Mesothelial cell of epicardium (in vitro differentiated cells): ENCODE measurements at regions not wholly inside any gene's neighbourhood (a gene's known extent, or its start where the extent isn't known, plus 50 kb on each side); places are given as distances from the start of the nearest gene placed in this dataset.

Source experiments
- DNase-seq, 2 experiments: peaks; one replicate each; pipeline ENCODE4 v3.0.0; 2021; ENCODE audit warnings: low spot score in 2 of 2; ENCODE audit not compliant: unreplicated experiment in 2 of 2
- H3K27ac Mint-ChIP-seq: 2 replicates; pipeline ENCODE4 v1.8.0; 2021; ENCODE audit warnings: mixed read lengths
- H3K27me3 Mint-ChIP-seq: 2 replicates; pipeline ENCODE4 v1.8.0; 2021; ENCODE audit warnings: low read depth, mixed read lengths
- H3K36me3 Mint-ChIP-seq: 2 replicates; pipeline ENCODE4 v1.8.0; 2021; ENCODE audit warnings: mixed read lengths
- H3K4me1 Mint-ChIP-seq: 2 replicates; pipeline ENCODE4 v1.8.0; 2021; ENCODE audit warnings: mixed read lengths
- H3K4me3 Mint-ChIP-seq: 2 replicates; pipeline ENCODE4 v1.8.0; 2021; ENCODE audit warnings: mild to moderate bottlenecking, moderate library complexity, mixed read lengths
- H3K9me3 Mint-ChIP-seq: 2 replicates; pipeline ENCODE4 v1.8.0; 2021; ENCODE audit warnings: mixed read lengths
- TF ChIP-seq, protein P1 (sequence below): fragments of 200-600 bp; sonication (generic); IDR thresholded peaks from one replicate; pipeline ENCODE4 v1.5.0; 2021; ENCODE audit warnings: antibody characterized with exemption; ENCODE audit not compliant: unreplicated experiment

DNA sequence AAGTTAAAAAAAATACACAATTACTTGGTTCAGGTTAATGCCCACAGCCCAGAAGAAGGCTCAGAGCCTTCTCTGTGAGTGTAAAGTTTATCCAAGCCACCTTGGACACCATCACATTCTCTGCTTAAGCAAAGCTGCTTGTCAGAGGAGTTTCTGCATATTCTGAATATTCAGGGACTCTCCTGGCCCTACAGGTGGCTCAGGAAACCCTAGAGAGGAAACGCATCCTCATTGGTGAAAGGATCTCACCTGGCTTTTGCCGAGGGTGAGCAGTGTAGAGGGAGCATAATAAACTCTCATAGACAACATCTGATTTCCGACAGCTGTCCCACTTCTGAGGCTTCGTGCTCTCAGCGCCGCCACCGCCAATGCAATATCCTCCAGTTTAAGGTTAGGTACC lies 239.9 kb upstream of the TSHZ3 start:
- Mint-ChIP-seq H3K36me3 (no peaks in the 10 kb centered on the region), H3K9me3 (peaks cover 8% of the 10 kb centered on the region), H3K27me3 (peaks cover 9% of the 10 kb centered on the region), H3K4me1 (peaks cover 12% of the 10 kb centered on the region), H3K4me3 (no peak overlapping the region), H3K27ac (no peak overlapping the region)
- DNase-seq, result no peak
- TF ChIP-seq, protein P1, sequence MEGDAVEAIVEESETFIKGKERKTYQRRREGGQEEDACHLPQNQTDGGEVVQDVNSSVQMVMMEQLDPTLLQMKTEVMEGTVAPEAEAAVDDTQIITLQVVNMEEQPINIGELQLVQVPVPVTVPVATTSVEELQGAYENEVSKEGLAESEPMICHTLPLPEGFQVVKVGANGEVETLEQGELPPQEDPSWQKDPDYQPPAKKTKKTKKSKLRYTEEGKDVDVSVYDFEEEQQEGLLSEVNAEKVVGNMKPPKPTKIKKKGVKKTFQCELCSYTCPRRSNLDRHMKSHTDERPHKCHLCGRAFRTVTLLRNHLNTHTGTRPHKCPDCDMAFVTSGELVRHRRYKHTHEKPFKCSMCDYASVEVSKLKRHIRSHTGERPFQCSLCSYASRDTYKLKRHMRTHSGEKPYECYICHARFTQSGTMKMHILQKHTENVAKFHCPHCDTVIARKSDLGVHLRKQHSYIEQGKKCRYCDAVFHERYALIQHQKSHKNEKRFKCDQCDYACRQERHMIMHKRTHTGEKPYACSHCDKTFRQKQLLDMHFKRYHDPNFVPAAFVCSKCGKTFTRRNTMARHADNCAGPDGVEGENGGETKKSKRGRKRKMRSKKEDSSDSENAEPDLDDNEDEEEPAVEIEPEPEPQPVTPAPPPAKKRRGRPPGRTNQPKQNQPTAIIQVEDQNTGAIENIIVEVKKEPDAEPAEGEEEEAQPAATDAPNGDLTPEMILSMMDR, result no peak

DNA sequence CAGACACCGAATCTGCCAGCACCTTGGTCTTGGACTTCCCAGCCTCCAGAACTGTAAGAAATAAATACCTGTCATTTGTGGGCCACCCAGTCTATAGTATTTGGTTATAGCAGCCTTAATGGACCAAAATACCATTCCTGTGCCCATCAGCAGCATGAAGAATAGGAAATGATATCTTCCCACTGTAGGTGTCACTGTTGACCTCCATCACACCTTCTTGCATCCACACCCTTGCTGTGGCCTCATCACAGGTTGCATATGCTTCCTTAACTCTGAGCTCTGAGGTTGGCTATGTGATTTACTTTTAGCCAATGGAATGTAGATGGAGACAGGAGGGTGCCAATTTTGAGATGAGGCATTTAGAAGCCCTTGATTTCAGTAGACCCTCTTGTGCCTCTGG lies 242.0 kb upstream of the TSHZ3 start:
- Mint-ChIP-seq H3K27me3 (peaks cover 9% of the 10 kb centered on the region), H3K4me1 (peaks cover 24% of the 10 kb centered on the region), H3K4me3 (no peak overlapping the region), H3K27ac (no peak overlapping the region), H3K9me3 (peaks cover 8% of the 10 kb centered on the region), H3K36me3 (no peaks in the 10 kb centered on the region)
- TF ChIP-seq, protein P1, result no peak
- DNase-seq, result no peak

DNA sequence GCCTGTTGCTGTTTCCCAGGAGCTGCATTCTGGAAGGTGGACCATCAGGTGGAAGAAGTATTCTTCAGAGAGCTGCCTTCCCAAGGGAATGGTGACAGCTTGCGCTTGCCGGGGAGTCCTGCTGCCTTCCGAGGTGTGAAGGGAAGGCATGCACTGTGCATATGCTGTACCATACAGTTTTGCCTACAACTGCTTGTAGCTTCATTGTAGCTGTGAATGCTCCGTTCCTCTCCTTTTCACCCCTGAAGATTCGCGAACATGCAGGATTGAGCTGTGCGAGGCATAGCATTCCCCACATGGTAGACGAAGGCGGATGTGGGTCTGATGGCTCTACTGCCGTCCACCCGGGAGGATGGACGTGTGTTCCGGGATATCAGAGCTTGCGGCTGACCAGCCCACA lies 243.2 kb upstream of the TSHZ3 start:
- no peak overlapping the region for H3K27ac Mint-ChIP-seq
- H3K9me3 Mint-ChIP-seq, result peaks cover 8% of the 10 kb centered on the region
- H3K4me3 Mint-ChIP-seq, result no peak overlapping the region
- H3K27me3 Mint-ChIP-seq, result peaks cover 9% of the 10 kb centered on the region
- no peaks in the 10 kb centered on the region for H3K36me3 Mint-ChIP-seq
- TF ChIP-seq, protein P1, result no peak
- no peak for DNase-seq
- H3K4me1 Mint-ChIP-seq, result peaks cover 19% of the 10 kb centered on the region

DNA sequence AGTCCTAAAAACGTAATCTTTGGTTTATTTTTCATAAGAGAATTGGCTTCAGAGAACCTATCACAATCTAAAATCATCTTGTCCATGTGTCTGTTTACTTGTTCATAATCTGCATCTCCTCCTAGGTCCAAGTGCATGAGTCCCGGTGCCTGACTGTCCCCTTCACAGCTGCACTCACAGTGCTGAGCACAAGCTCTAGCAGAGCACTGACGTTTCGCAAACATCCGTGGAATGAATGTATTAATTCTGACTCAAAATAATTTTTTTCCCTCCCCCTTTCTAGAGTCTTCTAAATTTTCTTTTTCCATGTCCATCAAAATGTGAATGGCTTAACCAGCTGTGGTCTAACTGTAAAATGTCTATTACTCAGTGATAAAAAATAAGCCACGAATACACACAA lies 245.5 kb upstream of the TSHZ3 start:
- H3K27ac Mint-ChIP-seq, result no peak overlapping the region

DNA sequence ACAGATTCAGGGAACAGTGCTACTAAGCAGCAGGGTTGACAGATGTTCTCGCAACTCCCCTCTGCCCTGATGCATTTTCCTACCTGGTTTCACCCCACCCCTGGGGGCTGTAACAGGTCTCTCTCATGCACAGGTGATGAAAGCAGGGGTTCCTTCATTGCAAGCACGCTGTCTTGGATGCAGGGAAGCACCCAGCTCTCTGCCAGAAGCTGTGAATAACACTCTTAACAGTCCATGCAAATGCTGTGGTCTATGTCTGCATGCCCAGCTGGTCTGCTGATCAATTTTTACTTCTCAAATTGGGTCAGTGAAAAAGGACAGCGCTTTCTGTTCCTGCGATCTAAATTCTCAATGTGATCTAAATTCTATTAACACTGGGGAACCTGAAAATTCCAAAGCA lies 246.3 kb upstream of the TSHZ3 start:
- H3K4me3 Mint-ChIP-seq, result no peak overlapping the region

More for the DNA sequence above, 245.5 kb upstream of the TSHZ3 start:
- Mint-ChIP-seq H3K36me3 (no peaks in the 10 kb centered on the region), H3K27me3 (peaks cover 9% of the 10 kb centered on the region), H3K4me3 (no peak overlapping the region), H3K4me1 (peaks cover 21% of the 10 kb centered on the region), H3K9me3 (peaks cover 8% of the 10 kb centered on the region)
- no peak for DNase-seq
- TF ChIP-seq, protein P1, result no peak

DNA sequence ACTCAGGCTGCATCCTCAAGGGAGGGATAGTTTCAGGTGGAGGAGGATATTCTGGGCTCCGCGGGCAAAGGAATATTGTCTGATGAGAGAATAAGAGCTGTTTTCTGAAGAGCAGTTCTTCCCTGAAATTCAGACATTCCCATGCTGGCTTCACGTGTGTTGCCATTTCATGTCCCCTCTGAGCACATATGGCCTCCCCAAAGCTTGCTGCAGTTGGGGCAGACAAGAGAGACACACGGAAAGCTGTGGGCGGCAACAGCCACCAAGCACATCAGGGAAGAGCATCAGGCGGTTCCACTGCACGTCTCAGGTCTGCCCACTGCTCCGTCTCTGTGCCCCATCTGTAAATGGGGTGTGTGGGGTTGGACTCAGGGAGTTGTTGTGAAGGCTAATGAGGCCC lies 247.5 kb upstream of the TSHZ3 start:
- TF ChIP-seq, protein P1, result no peak
- Mint-ChIP-seq H3K4me1 (peaks cover 40% of the 10 kb centered on the region), H3K4me3 (no peak overlapping the region), H3K27ac (no peak overlapping the region), H3K9me3 (no peaks in the 10 kb centered on the region), H3K27me3 (peaks cover 3% of the 10 kb centered on the region), H3K36me3 (no peaks in the 10 kb centered on the region)
- DNase-seq, result no peak

More for the DNA sequence above, 246.3 kb upstream of the TSHZ3 start:
- DNase-seq, result no peak
- Mint-ChIP-seq H3K9me3 (peaks cover under 1% of the 10 kb centered on the region), H3K4me1 (peaks cover 29% of the 10 kb centered on the region), H3K27me3 (peaks cover 3% of the 10 kb centered on the region), H3K27ac (no peak overlapping the region), H3K36me3 (no peaks in the 10 kb centered on the region)
- TF ChIP-seq, protein P1, result no peak
